WTC11 (cell line): ENCODE measurements at regions not wholly inside any gene's neighbourhood (a gene's known extent, or its start where the extent isn't known, plus 50 kb on each side); places are given as distances from the start of the nearest gene placed in this dataset.

Experiments
- ATAC-seq: fragments of 200-7000 bp; cut with Tn5 transposase; 2 replicates; pipeline ENCODE4 v1.10.0; 2021; ENCODE audit warnings: mild to moderate bottlenecking, moderate library complexity
- CTCF ChIA-PET: fragments of 300-600 bp; sonication (Branson Sonifier 250); formaldehyde crosslinking; loops from one replicate; lab custom pipeline; 2021; ENCODE audit warnings: antibody characterized with exemption; lab: Charles Lee
- POLR2A ChIA-PET: fragments of 350-600 bp; sonication (Branson Sonifier 250); formaldehyde crosslinking; loops from one replicate; lab custom pipeline; 2021; ENCODE audit warnings: antibody characterized with exemption; lab: Charles Lee
- DNase-seq: peaks from one replicate; pipeline ENCODE4 v3.0.0; 2021; ENCODE audit warnings: low spot score
- H3K27ac Mint-ChIP-seq: 2 replicates; pipeline ENCODE4 v1.8.0; 2021; ENCODE audit warnings: mixed read lengths
- H3K27me3 Mint-ChIP-seq: 2 replicates; pipeline ENCODE4 v1.8.0; 2021; ENCODE audit warnings: low read depth, mild to moderate bottlenecking, moderate library complexity, mixed read lengths
- H3K36me3 Mint-ChIP-seq: 2 replicates; pipeline ENCODE4 v1.8.0; 2021; ENCODE audit warnings: mixed read lengths
- H3K4me1 Mint-ChIP-seq: 2 replicates; pipeline ENCODE4 v1.8.0; 2022; ENCODE audit warnings: mixed read lengths
- H3K4me3 Mint-ChIP-seq: 2 replicates; pipeline ENCODE4 v1.8.0; 2021; ENCODE audit warnings: mild to moderate bottlenecking, moderate library complexity, mixed read lengths
- H3K9me3 Mint-ChIP-seq: 2 replicates; pipeline ENCODE4 v1.8.0; 2021; ENCODE audit warnings: mixed read lengths
- ETV6 ChIP-seq: sonication (generic); formaldehyde crosslinking; IDR thresholded peaks from 2 replicates; pipeline ENCODE4 v1.8.1; 2022; ENCODE audit warnings: mild to moderate bottlenecking, missing genetic modification reagents
- FOXK1 ChIP-seq: sonication (generic); formaldehyde crosslinking; IDR thresholded peaks from 2 replicates; pipeline ENCODE4 v1.8.0; 2022; ENCODE audit warnings: mild to moderate bottlenecking, moderate library complexity, missing genetic modification reagents
- GTF2I ChIP-seq: fragments of 250-450 bp; sonication (Bioruptor Pico); conservative IDR thresholded peaks from 2 replicates; pipeline ENCODE4 v1.4.0; 2021; ENCODE audit warnings: mild to moderate bottlenecking
- NR3C1 ChIP-seq: sonication (generic); formaldehyde crosslinking; conservative IDR thresholded peaks from 2 replicates; pipeline ENCODE4 v1.8.1; 2023; ENCODE audit warnings: low read depth, mild to moderate bottlenecking, missing genetic modification reagents
- OVOL2 ChIP-seq: fragments of 250-450 bp; sonication (Bioruptor Pico); IDR thresholded peaks from 2 replicates; pipeline ENCODE4 v1.9.0; 2021; ENCODE audit warnings: mild to moderate bottlenecking, borderline replicate concordance
- PRRX2 ChIP-seq: fragments of 250-450 bp; sonication (Bioruptor Pico); IDR thresholded peaks from 2 replicates; pipeline ENCODE4 v1.8.0; 2021; ENCODE audit warnings: mild to moderate bottlenecking
- SMAD3 ChIP-seq: sonication (generic); formaldehyde crosslinking; IDR thresholded peaks from 2 replicates; pipeline ENCODE4 v1.8.0; 2022; ENCODE audit warnings: missing genetic modification reagents, mild to moderate bottlenecking, borderline replicate concordance
- SOX15 ChIP-seq: fragments of 250-450 bp; sonication (Bioruptor Pico); IDR thresholded peaks from 2 replicates; pipeline ENCODE4 v1.9.0; 2021; ENCODE audit warnings: mild to moderate bottlenecking
- ZNF121 ChIP-seq: sonication (generic); formaldehyde crosslinking; IDR thresholded peaks from 2 replicates; pipeline ENCODE4 v1.8.0; 2023; ENCODE audit warnings: missing genetic modification reagents
- TF ChIP-seq, protein P1 (sequence below): sonication (generic); formaldehyde crosslinking; IDR thresholded peaks from 2 replicates; pipeline ENCODE4 v1.8.0; 2022; ENCODE audit warnings: mild to moderate bottlenecking, missing genetic modification reagents
- TF ChIP-seq, protein P2 (sequence below): sonication (generic); formaldehyde crosslinking; IDR thresholded peaks from 2 replicates; pipeline ENCODE4 v1.8.1; 2022; ENCODE audit warnings: low read depth, missing genetic modification reagents, borderline replicate concordance
- TF ChIP-seq, protein P3 (sequence below): sonication (generic); formaldehyde crosslinking; IDR thresholded peaks from 2 replicates; pipeline ENCODE4 v1.8.0; 2023; ENCODE audit warnings: missing genetic modification reagents
- TF ChIP-seq, protein P4 (sequence below): fragments of 250-450 bp; sonication (Bioruptor Pico); IDR thresholded peaks from 2 replicates; pipeline ENCODE4 v1.9.0; 2021; ENCODE audit warnings: moderate library complexity, mild to moderate bottlenecking, inconsistent platforms, borderline replicate concordance
- TF ChIP-seq, protein P5 (sequence below): sonication (generic); formaldehyde crosslinking; IDR thresholded peaks from 2 replicates; pipeline ENCODE4 v1.8.0; 2023; ENCODE audit warnings: mild to moderate bottlenecking, missing genetic modification reagents
- TF ChIP-seq, protein P6 (sequence below): sonication (generic); formaldehyde crosslinking; IDR thresholded peaks from 2 replicates; pipeline ENCODE4 v1.8.1; 2023; ENCODE audit warnings: mild to moderate bottlenecking, missing genetic modification reagents, borderline replicate concordance
- TF ChIP-seq, protein P7 (sequence below): sonication (generic); formaldehyde crosslinking; IDR thresholded peaks from 2 replicates; pipeline ENCODE4 v1.8.0; 2022; ENCODE audit warnings: mild to moderate bottlenecking, missing genetic modification reagents
- TF ChIP-seq, protein P8 (sequence below): sonication (generic); formaldehyde crosslinking; IDR thresholded peaks from 2 replicates; pipeline ENCODE4 v1.8.1; 2023; ENCODE audit warnings: mild to moderate bottlenecking, missing genetic modification reagents, moderate library complexity

DNA sequence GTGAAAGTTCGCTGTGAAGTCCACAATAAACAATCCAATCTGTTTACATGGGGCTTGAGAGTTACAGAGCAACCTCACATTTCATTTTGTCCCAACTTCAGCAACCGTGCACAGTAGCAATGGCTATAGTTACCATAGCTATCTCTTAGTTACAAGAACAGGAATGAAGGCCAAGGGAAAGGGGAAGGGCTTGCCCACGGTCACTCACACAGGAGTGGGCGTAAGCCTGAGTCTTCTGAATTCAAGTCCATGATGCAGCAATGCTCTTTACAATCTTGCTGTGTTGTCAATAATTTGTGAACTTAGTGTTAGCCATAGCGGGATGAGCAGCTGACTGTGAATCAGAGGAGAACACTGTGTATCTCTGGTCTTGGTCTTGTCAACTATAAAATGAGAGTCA is 102.9 kb downstream of the ADAMTS15 start:
- no peak for DNase-seq
- TF ChIP-seq, protein P1, sequence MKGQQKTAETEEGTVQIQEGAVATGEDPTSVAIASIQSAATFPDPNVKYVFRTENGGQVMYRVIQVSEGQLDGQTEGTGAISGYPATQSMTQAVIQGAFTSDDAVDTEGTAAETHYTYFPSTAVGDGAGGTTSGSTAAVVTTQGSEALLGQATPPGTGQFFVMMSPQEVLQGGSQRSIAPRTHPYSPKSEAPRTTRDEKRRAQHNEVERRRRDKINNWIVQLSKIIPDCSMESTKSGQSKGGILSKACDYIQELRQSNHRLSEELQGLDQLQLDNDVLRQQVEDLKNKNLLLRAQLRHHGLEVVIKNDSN (CRISPR knock-in tag): no peak
- TF ChIP-seq, protein P2, sequence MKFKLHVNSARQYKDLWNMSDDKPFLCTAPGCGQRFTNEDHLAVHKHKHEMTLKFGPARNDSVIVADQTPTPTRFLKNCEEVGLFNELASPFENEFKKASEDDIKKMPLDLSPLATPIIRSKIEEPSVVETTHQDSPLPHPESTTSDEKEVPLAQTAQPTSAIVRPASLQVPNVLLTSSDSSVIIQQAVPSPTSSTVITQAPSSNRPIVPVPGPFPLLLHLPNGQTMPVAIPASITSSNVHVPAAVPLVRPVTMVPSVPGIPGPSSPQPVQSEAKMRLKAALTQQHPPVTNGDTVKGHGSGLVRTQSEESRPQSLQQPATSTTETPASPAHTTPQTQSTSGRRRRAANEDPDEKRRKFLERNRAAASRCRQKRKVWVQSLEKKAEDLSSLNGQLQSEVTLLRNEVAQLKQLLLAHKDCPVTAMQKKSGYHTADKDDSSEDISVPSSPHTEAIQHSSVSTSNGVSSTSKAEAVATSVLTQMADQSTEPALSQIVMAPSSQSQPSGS (CRISPR knock-in tag): no peak
- no peak for TF ChIP-seq ZNF121
- TF ChIP-seq, protein P3, sequence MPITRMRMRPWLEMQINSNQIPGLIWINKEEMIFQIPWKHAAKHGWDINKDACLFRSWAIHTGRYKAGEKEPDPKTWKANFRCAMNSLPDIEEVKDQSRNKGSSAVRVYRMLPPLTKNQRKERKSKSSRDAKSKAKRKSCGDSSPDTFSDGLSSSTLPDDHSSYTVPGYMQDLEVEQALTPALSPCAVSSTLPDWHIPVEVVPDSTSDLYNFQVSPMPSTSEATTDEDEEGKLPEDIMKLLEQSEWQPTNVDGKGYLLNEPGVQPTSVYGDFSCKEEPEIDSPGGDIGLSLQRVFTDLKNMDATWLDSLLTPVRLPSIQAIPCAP (CRISPR knock-in tag): no peak
- TF ChIP-seq, protein P4, sequence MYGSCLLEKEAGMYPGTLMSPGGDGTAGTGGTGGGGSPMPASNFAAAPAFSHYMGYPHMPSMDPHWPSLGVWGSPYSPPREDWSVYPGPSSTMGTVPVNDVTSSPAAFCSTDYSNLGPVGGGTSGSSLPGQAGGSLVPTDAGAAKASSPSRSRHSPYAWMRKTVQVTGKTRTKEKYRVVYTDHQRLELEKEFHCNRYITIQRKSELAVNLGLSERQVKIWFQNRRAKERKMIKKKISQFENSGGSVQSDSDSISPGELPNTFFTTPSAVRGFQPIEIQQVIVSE (CRISPR knock-in tag): no peak
- TF ChIP-seq, protein P5, sequence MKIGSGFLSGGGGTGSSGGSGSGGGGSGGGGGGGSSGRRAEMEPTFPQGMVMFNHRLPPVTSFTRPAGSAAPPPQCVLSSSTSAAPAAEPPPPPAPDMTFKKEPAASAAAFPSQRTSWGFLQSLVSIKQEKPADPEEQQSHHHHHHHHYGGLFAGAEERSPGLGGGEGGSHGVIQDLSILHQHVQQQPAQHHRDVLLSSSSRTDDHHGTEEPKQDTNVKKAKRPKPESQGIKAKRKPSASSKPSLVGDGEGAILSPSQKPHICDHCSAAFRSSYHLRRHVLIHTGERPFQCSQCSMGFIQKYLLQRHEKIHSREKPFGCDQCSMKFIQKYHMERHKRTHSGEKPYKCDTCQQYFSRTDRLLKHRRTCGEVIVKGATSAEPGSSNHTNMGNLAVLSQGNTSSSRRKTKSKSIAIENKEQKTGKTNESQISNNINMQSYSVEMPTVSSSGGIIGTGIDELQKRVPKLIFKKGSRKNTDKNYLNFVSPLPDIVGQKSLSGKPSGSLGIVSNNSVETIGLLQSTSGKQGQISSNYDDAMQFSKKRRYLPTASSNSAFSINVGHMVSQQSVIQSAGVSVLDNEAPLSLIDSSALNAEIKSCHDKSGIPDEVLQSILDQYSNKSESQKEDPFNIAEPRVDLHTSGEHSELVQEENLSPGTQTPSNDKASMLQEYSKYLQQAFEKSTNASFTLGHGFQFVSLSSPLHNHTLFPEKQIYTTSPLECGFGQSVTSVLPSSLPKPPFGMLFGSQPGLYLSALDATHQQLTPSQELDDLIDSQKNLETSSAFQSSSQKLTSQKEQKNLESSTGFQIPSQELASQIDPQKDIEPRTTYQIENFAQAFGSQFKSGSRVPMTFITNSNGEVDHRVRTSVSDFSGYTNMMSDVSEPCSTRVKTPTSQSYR (CRISPR knock-in tag): no peak
- no peak for TF ChIP-seq FOXK1 (CRISPR knock-in tag)
- no peak for TF ChIP-seq OVOL2 (CRISPR knock-in tag)
- TF ChIP-seq, protein P6, sequence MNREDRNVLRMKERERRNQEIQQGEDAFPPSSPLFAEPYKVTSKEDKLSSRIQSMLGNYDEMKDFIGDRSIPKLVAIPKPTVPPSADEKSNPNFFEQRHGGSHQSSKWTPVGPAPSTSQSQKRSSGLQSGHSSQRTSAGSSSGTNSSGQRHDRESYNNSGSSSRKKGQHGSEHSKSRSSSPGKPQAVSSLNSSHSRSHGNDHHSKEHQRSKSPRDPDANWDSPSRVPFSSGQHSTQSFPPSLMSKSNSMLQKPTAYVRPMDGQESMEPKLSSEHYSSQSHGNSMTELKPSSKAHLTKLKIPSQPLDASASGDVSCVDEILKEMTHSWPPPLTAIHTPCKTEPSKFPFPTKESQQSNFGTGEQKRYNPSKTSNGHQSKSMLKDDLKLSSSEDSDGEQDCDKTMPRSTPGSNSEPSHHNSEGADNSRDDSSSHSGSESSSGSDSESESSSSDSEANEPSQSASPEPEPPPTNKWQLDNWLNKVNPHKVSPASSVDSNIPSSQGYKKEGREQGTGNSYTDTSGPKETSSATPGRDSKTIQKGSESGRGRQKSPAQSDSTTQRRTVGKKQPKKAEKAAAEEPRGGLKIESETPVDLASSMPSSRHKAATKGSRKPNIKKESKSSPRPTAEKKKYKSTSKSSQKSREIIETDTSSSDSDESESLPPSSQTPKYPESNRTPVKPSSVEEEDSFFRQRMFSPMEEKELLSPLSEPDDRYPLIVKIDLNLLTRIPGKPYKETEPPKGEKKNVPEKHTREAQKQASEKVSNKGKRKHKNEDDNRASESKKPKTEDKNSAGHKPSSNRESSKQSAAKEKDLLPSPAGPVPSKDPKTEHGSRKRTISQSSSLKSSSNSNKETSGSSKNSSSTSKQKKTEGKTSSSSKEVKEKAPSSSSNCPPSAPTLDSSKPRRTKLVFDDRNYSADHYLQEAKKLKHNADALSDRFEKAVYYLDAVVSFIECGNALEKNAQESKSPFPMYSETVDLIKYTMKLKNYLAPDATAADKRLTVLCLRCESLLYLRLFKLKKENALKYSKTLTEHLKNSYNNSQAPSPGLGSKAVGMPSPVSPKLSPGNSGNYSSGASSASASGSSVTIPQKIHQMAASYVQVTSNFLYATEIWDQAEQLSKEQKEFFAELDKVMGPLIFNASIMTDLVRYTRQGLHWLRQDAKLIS (CRISPR knock-in tag): no peak
- TF ChIP-seq, protein P7, sequence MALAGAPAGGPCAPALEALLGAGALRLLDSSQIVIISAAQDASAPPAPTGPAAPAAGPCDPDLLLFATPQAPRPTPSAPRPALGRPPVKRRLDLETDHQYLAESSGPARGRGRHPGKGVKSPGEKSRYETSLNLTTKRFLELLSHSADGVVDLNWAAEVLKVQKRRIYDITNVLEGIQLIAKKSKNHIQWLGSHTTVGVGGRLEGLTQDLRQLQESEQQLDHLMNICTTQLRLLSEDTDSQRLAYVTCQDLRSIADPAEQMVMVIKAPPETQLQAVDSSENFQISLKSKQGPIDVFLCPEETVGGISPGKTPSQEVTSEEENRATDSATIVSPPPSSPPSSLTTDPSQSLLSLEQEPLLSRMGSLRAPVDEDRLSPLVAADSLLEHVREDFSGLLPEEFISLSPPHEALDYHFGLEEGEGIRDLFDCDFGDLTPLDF (CRISPR knock-in tag): no peak
- TF ChIP-seq SMAD3 (CRISPR knock-in tag): no peak
- TF ChIP-seq ETV6: no peak
- TF ChIP-seq GTF2I (CRISPR knock-in tag): no peak
- no peak for TF ChIP-seq NR3C1 (CRISPR knock-in tag)
- TF ChIP-seq PRRX2 (CRISPR knock-in tag): no peak
- no peak for TF ChIP-seq SOX15 (CRISPR knock-in tag)
- TF ChIP-seq, protein P8, sequence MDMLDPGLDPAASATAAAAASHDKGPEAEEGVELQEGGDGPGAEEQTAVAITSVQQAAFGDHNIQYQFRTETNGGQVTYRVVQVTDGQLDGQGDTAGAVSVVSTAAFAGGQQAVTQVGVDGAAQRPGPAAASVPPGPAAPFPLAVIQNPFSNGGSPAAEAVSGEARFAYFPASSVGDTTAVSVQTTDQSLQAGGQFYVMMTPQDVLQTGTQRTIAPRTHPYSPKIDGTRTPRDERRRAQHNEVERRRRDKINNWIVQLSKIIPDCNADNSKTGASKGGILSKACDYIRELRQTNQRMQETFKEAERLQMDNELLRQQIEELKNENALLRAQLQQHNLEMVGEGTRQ: no peak
- TF ChIP-seq, all 79 proteins: peak for 0
- Mint-ChIP-seq H3K36me3 (no peaks in the 10 kb centered on the region), H3K27ac (no peak overlapping the region), H3K27me3 (peaks cover 2% of the 10 kb centered on the region; the same call in 1 of the 2 replicates), H3K9me3 (no peaks in the 10 kb centered on the region), H3K4me3 (no peak overlapping the region), H3K4me1 (peaks cover 3% of the 10 kb centered on the region)
- ChIA-PET CTCF (no interaction called here), POLR2A (no interaction called here)
- no peak for ATAC-seq
